HG03135 (cell line): ENCODE measurements at regions not wholly inside any gene's neighbourhood (a gene's known extent, or its start where the extent isn't known, plus 50 kb on each side); places are given as distances from the start of the nearest gene placed in this dataset.

Experiments
- ATAC-seq: cut with Tn5 transposase; IDR thresholded peaks from one replicate; pipeline ENCODE4 v1.9.1; 2021; ENCODE audit warnings: mild to moderate bottlenecking, moderate library complexity; ENCODE audit not compliant: unreplicated experiment

DNA sequence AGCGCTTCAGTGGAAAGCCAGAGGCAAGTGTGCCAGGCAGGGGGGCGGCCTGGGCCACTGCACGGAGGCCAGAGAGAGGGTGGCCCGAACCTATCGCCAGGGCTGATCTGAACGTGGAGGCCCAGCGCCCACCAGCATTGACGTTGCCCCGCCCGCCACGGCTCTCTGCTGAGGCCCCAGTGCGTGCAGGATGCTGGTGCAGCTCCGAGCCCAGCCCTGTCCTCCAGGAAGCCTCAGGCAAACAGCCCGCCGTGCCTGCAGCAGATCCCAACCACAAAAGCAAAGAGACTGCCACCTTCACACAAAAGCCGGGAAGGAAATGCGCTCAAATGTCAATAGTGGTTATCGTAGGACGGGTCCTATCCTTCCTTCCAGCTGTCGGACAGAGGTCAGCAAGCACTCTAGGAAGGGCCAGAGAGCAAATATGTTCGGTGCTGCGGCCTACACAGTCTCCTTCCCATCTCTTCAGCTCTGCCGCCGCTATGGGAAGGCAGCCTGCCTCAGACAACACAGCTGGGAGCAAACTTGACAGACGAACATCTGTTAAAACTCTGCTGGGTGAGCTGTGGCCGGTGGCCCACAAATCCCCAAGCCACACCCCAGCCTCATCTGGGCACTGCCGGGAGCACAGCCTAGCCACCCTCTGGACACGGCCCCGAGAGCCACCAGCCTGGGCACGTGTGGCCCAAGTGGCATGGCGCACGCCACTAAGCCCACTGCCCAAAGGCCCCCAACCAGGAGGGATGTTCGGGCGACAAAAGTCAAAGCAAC lies 146.2 kb downstream of the CRYBB2 start:
- ATAC-seq = no peak

DNA sequence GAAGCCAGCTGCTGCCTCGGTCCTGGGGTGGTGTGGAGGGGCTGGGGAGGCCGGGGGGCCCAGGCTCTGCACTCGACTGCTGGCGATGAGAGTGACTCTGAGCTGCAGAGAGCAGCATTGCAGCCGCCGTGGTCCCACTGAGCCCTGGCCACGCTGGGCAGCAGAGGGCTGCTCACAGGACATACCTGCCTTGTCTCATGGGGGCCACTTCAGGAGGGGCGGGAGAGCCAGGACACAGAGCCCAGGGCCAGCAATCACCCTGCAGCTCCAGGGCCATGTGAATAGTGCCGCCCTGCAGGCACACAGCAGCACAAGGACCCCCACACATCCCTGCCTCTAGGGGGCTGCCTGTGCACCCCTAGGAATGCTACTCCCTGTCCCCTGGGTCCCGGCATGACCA lies 147.0 kb downstream of the CRYBB2 start:
- ATAC-seq = no peak

DNA sequence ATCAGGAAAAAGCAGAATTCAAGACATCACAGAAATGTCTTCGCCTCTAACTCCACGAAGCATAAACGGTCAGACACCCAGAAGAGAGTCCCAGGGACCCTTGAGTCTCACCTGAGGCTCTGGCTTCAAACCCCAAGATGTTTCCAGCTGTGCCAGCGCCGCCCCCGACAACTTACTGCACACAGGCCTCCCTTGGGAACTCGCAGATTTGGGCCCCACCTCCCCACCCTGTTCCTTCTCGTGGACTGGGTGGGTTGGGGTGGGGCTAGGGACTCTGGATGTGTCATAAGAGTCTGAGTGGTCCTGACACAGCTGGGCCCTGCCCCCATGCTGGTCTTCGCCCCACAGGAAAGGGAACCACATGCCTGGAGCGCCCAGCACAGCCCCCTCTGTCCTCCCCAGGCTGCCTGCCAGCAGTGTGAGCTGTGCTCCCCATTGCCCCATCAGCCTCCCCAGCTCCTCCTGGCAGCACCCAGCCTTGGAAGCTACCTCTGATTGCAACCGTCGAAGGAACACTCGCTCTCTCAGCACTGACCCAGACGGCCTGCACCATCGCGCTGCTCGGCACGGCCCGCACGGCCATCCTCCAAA lies 147.5 kb downstream of the CRYBB2 start:
- no peak for ATAC-seq

DNA sequence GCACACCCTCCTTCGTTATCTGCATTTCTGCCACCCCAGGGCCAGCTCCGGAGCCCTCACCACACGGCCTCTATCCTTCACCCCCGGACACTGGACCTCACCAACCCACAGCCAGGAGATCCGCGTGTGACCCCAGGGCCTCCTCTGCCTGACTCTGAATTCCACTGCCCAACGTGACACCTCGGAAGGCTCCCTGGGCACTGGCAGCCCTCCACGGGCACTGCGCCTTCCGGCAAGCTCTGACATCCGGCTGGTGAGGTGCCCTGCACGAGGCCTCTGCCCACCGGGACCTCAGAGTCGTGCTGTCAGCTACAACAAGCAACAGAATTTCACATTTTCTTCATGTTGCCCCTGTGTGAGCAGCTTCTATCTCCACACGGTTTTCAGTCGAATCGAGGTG lies 148.3 kb downstream of the CRYBB2 start:
- no peak for ATAC-seq

DNA sequence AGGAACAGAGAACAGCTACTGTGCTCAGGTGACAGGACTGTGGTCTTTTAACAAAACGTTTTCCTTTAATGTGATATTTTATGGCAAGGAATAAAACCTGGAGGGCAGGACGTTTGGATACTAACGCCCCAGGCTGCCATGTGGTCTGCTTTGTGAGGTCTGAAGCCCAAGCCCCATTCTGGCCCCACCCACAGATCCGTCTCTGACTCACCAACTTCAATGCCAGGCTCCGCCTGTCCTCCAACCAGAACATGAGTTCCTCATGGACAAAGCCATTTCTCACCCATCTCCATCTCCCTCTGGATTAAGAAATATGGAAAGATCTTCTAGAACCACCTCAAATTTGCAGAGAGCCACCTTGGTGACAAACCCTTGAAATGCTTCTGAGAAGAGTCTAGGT lies 148.8 kb downstream of the CRYBB2 start:
- no peak for ATAC-seq

DNA sequence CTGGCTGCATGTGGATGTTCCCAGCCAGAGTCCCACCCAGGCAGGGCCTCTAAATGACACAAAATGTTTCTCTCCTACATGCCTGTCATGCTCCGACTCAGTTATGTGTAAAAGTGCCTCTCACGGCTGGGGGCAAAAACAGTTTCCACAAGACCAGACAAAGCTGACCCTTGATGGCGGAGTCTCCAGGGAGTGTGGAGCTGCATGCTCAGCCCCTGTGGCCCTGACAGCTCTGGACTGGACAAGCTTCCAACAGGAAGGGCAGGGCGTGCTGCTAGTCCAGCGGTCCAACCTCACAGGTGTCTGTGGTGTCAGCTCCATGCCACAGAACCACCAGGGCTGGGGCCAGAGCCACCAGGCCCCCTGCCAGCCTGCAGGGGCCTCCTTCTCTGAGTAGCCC lies 149.6 kb downstream of the CRYBB2 start:
- ATAC-seq = no peak

DNA sequence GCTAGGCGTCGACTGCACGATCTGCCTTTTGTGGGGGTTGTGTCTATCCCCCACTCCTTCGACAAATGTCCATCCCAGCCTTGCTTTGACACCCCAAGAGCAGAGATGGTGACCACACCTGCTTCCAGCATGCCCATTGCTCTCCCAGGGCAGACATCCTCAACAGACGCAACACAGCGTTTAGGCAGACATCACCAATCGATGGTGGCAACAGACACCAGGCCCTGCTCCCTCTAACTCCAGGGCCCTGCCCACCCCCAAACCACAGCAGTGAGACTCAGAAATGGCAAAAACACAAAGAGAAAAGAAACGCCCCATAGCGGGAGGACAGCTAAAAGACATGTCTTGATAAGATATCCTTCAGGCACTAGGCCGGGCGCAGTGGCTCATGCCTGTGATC lies 150.9 kb downstream of the CRYBB2 start:
- ATAC-seq = no peak

DNA sequence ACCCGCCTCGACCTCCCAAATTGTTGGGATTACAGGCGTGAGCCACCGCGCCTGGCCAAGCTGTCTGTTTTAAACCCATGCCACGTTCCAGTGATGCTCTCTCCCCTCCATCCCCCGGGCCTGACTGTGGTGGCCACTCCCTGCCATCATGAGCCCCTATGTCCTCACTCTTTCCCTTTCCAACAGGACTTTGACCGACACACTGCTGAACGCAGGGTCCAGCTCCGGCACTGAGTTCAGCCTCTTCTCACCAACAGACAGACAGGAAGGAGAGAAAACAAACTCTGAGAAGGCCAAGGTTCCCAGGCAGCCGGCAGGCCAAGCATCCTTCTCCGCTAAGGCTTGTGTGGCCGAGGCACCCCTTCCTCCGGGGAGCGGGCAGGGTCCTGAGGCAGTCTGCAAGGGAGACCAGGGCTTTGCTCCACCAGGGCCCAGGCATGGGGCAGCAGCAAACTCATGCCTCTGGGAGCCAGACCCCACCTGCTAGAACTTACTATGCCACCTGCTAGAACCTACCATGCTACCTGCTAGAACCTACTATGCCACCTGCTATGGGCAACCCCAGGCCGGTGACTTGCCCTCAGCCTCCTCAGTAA lies 152.7 kb downstream of the CRYBB2 start:
- no peak for ATAC-seq

DNA sequence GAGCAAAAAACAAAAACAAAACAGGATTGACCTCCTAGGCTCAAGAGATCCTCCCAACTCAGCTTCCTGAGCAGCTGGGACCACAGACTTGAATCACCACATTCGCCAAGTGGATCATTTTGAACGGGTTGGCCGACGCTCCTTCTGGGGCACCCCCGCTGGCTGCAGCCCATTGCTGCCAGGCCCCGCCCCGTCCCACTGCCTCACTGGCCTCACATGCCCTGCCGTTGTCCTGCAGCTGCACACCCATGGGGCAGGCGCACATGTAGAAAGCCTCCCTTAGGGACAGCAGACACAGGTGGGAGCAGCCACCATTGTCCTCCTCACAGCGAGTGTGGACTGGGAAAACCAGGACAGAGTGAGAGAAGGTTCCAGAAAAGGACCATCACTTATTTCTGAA lies 154.5 kb downstream of the CRYBB2 start:
- no peak for ATAC-seq

DNA sequence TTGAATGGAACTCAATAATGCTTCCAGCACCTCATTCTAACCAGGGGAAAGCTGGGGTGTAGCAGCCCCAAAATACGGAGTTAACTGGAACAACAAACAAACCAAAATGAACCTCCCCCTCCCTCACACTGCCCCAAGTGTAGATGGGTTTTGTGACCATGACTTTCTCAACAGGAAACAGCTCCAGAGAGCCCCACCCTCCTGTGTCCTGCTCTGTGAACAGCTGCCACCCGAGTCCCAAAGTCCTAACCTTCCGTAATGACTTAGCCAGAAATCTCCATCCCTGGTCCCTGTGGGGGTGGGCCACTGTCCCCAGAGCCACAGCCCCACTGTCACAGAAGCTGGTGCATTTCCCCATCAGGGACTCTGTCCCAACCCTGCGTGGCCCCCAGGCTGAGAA lies 155.4 kb downstream of the CRYBB2 start:
- ATAC-seq = no peak

DNA sequence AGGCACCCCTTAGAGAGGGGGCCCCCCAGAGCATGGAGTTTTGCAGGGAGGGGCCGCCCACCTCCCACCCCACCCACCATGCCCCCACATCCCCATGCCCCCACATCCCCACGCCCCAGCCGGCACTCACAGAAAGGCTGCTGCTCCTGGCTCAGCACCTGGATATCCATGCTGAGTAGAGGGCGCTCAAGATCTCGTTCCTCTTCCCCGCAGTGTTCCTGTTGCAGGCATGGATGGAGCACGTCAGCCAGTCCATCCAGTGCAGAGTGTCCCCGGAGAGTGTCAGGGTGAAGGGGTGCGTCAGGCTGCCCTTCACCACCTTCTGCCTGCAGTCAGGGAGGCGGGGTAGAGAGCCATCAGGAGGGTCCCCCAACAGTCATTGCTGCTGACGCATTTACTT lies 156.2 kb downstream of the CRYBB2 start:
- ATAC-seq = no peak

DNA sequence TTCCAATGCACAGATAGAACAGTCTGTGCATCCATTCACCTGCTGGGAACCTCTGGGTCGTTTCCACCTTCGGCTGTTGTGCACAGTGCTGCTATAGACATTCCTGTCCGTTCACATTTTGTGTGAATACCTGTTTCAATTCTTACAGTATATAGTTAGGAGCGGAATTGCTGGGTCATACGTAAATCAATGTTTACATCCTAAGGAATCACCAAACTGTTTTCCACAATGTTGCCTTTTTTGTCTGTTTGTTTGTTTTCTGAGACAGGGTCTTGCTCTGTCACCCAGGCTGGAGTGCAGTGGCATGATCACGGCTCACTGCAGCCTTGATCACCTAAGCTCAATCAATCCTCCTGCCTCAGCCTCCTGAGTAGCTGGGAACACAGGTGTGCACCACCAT lies 158.3 kb downstream of the CRYBB2 start:
- ATAC-seq = no peak

DNA sequence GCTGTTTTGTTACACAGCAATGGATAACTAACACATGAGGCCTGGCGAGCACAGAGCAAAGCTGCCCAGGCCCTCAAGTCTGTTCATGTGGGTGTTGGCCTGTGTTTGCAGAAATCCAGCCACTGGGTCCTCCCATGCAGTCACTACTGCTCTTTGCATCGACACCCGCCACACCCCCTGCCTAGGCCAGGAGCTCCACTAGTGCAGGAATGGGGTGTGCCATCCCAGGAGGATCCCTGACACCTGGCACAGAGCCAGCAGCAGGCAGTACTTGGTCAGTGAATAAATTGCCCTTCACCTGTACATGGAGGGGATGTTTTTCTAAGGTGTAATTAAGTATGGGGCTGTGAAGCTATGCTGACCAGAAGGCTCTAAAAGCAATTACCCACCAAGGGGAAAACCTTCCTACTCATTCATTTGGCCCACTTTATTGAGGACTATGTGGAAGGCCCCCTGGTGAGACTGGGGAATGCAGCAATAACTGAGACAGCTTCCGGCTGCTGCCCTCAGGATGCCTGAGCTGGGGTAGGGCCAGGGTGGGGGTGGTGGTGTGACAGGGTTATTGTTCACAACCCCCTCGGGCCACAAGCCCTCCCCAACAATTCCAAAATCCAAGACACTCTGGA lies 160.8 kb downstream of the CRYBB2 start:
- ATAC-seq = no peak

DNA sequence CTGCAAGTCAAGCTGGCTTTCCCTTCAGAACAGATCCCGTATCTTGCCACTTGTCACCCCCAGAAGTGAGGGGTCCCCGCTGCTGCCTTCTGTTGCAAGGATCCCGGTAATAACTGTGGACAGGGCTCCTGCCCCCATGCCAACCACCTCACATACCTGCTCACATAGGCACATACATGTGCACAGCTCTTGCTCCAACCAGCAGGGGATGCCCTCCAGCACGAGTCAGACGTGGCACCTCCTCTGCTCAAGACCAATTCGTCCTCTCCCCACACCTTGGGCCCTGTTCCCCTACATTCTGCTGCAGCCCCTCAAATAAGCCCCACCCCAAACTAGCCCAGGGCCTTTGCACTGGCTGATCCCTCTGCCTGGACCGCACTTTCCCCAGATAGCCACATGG lies 163.3 kb downstream of the CRYBB2 start:
- no peak for ATAC-seq

DNA sequence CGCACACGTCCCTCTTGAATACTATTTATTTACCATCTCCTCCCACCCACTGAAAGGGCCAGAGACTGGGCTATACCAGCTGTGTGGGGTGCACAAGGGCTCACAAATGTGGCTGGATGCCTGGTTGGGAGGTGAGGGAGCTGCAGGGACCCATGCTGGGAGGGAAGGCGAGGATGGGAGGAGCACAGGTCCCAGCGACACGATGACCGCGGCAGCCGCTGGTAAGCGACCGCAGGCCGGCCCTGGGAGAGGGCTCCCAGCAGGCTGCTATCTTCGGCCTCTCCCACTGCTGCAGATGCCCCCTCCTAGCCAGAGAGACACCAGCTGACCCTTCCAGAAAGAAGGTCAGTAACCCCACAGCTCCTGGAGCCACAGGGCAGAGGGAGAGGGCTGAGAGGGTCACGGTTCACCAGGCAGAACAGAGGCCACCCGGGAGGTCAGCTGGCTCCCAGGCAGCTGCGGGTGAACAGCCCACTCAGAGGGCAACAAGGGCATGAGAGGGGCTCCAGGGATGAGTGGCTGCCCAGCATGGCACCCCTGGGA lies 163.9 kb downstream of the CRYBB2 start:
- ATAC-seq = no peak

DNA sequence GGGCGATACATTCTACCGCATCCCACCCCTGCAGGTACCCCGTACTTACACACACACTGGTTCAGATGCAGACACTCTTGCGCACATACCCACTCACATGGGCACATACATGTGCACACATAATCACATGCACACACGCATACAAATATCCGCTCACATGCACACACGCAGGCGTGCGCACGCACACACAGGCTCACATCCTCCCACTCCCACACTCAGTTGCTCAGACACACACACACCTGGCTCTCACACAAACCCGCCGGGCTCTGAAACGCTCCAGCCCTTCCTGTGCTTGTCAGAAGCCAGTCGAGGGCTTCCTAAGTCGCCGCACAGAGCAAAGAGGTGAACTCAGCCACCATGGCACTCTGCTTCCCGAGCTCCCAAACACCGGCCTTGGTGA lies 164.5 kb downstream of the CRYBB2 start:
- no peak for ATAC-seq

DNA sequence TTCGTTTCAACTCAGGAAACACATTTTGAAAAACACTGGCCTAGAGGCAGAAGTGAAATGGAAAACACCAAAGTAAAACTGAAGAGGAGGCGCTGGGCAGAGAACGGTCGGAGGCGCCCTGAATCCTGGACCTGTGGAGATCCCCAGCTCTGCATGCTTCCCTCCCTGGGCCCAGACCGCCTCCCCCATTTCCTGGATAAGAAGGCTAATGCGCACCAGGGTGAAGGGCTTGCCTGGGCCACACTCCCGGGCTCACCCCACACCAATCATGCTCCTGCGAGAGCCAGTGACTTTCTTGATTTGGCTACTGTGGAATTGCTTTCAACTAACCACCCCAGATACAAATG lies 167.1 kb downstream of the CRYBB2 start:
- no peak for ATAC-seq

DNA sequence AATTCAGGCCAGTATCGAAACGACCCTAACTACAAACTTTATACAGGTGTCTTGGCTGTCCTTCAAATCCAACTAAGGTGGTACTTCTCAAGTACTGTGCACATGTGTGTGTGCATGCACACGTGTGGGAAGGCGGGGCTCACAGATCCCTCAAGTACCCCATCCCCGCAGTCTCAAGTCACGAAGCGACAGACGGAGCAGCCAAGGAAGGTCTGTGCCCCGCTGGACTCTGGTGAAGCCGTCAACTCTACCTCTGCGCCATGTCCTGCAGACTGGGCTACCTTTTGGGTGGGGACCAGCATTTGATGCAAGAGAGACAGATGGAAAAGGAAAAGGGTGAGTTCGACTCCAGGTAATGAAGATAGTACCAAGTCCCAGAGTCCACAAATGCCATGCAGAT lies 169.0 kb downstream of the CRYBB2 start:
- ATAC-seq = no peak

DNA sequence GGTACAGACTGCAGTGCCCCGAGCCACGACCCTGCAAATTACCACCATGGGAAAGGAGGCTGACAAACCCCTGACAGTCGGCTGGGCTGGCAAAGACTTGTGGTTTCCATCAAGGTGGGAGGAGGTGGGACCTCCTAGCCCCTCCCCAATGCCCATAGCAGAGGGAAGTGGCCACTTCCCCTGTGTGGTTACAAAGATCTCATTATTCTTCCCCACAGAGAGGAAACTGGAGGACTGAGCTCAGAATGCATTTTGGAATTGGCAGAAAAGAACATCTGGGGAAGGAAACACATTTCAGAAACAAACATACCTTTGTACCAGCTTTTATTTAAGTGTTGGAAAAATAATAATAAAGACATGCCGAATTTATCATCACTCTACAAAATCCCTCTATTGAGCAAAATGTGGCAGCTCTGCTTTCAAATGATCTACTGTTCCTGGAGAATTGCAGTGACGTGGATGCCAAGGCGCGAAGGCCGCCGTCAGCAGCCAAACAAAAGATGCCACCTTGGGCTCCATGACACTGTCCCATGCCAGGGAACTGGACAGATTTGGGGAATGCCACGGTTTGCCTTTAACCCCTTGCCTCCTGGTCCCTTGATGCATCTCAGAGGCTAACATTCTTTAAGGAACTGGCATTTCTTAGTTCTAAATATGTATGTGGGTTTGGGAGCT lies 169.6 kb downstream of the CRYBB2 start:
- ATAC-seq = no peak

DNA sequence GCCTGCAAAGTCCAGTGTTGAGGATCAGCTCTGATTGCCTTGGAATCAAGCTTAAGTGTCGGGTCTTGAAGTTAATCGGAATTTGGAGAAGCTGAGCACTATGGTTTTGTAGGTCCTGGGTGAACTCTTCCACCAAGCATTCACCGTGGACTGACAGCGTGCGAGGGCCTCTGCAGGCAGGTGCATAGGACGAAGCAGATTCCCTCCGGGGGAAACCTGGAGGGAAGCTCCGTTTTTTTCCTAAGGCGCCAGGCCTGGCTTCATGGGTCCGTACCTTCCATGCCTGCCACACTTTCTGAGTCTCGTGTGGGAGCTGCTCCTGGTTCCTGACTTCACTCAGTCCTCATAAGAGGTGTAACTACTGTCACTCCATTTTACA lies 170.1 kb downstream of the CRYBB2 start:
- ATAC-seq = no peak
